ENCODE measurements at regions not wholly inside any gene's neighbourhood (a gene's known extent, or its start where the extent isn't known, plus 50 kb on each side); places are given as distances from the start of the nearest gene placed in this dataset.

- H3K27ac Mint-ChIP-seq, result no peak overlapping the region
- H3K9me3 Mint-ChIP-seq, result no peaks in the 10 kb centered on the region
- no peak for DNase-seq (ENCODE audit: extremely low spot score, unreplicated experiment)
- TF ChIP-seq CTCF (conservative IDR thresholded peaks at IDR 0.05), result no peak
- no peaks in the 10 kb centered on the region for H3K4me1 Mint-ChIP-seq (ENCODE audit: unreplicated experiment)
- H3K27me3 Mint-ChIP-seq, result peaks cover 38% of the 10 kb centered on the region
- no peaks in the 10 kb centered on the region for H3K36me3 Mint-ChIP-seq
- no peak overlapping the region for H3K4me3 Mint-ChIP-seq
These were observed 614.6 kb downstream of the TOX3 start for GRCh38 chr16:51932317-51932716.

GRCh38 chr16:51931653-51932052 lies 615.3 kb downstream of the TOX3 start:
- no peak overlapping the region for H3K4me3 Mint-ChIP-seq
- no peaks in the 10 kb centered on the region for H3K36me3 Mint-ChIP-seq
- no peak overlapping the region for H3K27ac Mint-ChIP-seq
- no peaks in the 10 kb centered on the region for H3K9me3 Mint-ChIP-seq
- TF ChIP-seq CTCF (conservative IDR thresholded peaks at IDR 0.05), result no peak
- no peak for DNase-seq (ENCODE audit: extremely low spot score, unreplicated experiment)
- H3K4me1 Mint-ChIP-seq (ENCODE audit: unreplicated experiment), result no peaks in the 10 kb centered on the region
- peaks cover 40% of the 10 kb centered on the region for H3K27me3 Mint-ChIP-seq

- no peak overlapping the region for H3K27ac Mint-ChIP-seq
- no peaks in the 10 kb centered on the region for H3K9me3 Mint-ChIP-seq
- no peak for DNase-seq (ENCODE audit: extremely low spot score, unreplicated experiment)
- H3K4me1 Mint-ChIP-seq (ENCODE audit: unreplicated experiment), result no peaks in the 10 kb centered on the region
- H3K4me3 Mint-ChIP-seq, result no peak overlapping the region
- no peaks in the 10 kb centered on the region for H3K36me3 Mint-ChIP-seq
- peaks cover 39% of the 10 kb centered on the region for H3K27me3 Mint-ChIP-seq
- no peak for TF ChIP-seq CTCF (conservative IDR thresholded peaks at IDR 0.05)
These were observed 622.2 kb downstream of the TOX3 start for GRCh38 chr16:51924744-51925143.

- Mint-ChIP-seq H3K9me3 (no peaks in the 10 kb centered on the region), H3K36me3 (no peaks in the 10 kb centered on the region)
- TF ChIP-seq CTCF (conservative IDR thresholded peaks at IDR 0.05), result no peak
These were observed 624.5 kb downstream of the TOX3 start for GRCh38 chr16:51922476-51922875.

GRCh38 chr16:51919736-51920135 lies 627.2 kb downstream of the TOX3 start:
- no peaks in the 10 kb centered on the region for H3K9me3 Mint-ChIP-seq
- DNase-seq (ENCODE audit: extremely low spot score, unreplicated experiment), result no peak
- peaks cover 22% of the 10 kb centered on the region for H3K27me3 Mint-ChIP-seq
- TF ChIP-seq CTCF (conservative IDR thresholded peaks at IDR 0.05), result no peak
- no peaks in the 10 kb centered on the region for H3K36me3 Mint-ChIP-seq
- no peaks in the 10 kb centered on the region for H3K4me1 Mint-ChIP-seq (ENCODE audit: unreplicated experiment)
- H3K27ac Mint-ChIP-seq, result no peak overlapping the region
- no peak overlapping the region for H3K4me3 Mint-ChIP-seq

More at GRCh38 chr16:51922476-51922875, 624.5 kb downstream of the TOX3 start:
- Mint-ChIP-seq H3K27ac (no peak overlapping the region), H3K4me1 (ENCODE audit: unreplicated experiment) (no peaks in the 10 kb centered on the region), H3K27me3 (peaks cover 35% of the 10 kb centered on the region), H3K4me3 (no peak overlapping the region)
- no peak for DNase-seq (ENCODE audit: extremely low spot score, unreplicated experiment)

- Mint-ChIP-seq H3K36me3 (no peaks in the 10 kb centered on the region), H3K4me1 (ENCODE audit: unreplicated experiment) (no peaks in the 10 kb centered on the region), H3K9me3 (no peaks in the 10 kb centered on the region), H3K27me3 (peaks cover 11% of the 10 kb centered on the region), H3K4me3 (no peak overlapping the region), H3K27ac (no peak overlapping the region)
- TF ChIP-seq CTCF (conservative IDR thresholded peaks at IDR 0.05), result no peak
- DNase-seq (ENCODE audit: extremely low spot score, unreplicated experiment), result no peak
These were observed 630.1 kb downstream of the TOX3 start for GRCh38 chr16:51916814-51917213.
